ENCODE measurements at regions not wholly inside any gene's neighbourhood (a gene's known extent, or its start where the extent isn't known, plus 50 kb on each side); places are given as distances from the start of the nearest gene placed in this dataset.
A peak's percentile ranks its signal among the peaks of the same experiment; 100 is the strongest.
"Not testable (repeated sequence)": the region's sequence is repeated elsewhere in the genome, so short reads cannot be mapped to it uniquely, and the experiment has no call there.

DNA sequence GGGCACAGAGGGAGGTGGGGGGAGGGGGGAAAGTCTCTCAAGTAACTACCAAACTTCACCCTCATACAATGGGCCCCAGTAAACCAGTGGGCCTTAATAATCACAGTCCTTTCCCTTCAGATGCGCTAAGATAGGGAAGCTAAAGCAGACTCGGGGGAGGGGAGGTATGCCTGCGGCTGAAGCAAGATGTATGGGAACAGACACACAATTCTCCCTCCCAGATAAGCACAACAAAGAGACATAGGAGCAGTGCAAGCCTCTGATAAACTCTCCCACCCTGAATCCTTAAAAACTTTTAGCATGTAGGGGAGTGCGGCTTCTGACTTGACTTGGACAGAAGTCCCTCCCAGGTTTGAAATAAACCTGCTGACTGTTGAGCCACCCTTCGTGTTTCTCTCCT lies 54.7 kb downstream of the PROP1 start:
- DNase-seq, result not testable (repeated sequence)

- DNase-seq, result peak; percentile 19
Observed at GRCh38 chr5:177939246-177940171, 56.5 kb downstream of the PROP1 start.

GRCh38 chr5:177938767-177939166 lies 57.3 kb downstream of the PROP1 start:
- not testable (repeated sequence) for DNase-seq

DNA sequence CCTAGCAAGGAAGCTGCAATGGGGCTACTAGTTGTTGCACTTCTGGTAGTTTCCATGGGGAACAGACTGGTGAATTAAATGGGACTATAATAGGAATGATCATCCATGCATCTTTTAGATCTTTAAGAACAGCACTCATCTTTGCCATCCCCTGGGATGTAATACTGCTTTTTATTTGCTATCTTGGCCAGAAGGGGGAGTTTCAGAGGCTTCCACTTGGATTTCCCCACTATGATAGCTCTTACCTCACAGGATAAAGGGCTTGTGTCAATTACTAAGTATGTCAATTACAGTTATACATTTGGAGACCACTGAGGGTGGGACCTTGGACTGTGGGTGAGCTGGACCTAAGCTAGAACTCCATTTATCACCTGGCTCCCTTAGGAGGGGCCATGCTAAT lies 61.8 kb downstream of the PROP1 start:
- DNase-seq, result not testable (repeated sequence)

DNA sequence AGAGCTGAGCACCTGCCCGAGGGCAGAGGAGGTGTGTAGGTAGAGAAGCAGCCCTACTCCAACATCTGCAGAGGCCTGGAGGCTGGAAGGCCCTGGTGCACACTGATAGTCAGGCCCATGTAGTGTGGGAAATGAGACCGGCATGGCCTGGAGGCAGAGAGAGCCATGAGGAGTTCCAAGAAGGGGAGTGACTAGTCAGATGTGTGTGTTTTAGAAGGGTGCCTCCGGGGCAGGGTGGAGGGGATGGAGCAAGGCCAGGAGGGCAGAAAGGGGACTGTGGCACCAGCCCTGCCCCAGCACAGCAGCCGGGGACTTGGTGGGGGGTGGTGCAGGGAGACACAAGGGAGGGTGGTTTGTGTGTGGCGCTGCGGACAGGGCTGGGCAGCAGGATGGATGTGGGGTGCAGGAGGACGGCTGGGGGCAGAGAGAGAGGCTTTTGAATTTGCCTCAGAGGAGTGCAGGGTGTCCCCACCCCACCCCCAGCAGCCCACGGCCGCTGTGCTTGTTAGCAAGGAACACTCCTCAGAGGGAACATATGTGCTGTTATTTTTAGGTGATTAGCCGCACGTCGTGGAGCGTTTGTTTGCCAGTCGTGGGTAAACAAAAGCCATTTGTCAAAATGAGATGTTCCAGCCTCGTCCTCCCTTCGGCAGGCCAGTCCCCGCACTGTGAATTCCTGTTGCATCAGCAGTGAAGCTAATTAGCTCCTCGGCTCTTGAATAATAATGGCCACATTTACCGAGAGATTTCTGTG lies 65.6 kb downstream of the PROP1 start:
- DNase-seq, result not testable (repeated sequence)

- DNase-seq, result not testable (repeated sequence)
Observed at GRCh38 chr5:177929618-177930017, 66.4 kb downstream of the PROP1 start.

DNA sequence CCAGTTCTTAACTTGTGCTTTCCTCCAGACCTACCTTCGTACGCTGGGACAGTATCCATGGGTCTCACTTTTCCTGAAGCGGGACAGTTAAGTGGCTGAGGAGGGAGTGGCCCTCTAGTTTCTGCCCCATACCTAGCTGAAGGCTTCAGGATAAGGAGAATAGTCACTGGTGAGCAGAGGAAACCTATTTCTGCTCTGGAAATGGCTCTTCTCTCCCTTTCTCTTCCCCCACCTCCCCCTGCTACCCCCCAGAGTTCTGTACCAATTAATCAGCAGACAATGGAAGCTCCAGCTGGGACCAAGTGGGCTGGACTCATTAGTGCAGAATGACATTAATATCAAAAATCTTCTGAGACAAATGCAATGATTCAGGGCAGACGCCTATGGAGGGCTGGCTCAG lies 68.5 kb downstream of the PROP1 start:
- DNase-seq, result not testable (repeated sequence)

DNA sequence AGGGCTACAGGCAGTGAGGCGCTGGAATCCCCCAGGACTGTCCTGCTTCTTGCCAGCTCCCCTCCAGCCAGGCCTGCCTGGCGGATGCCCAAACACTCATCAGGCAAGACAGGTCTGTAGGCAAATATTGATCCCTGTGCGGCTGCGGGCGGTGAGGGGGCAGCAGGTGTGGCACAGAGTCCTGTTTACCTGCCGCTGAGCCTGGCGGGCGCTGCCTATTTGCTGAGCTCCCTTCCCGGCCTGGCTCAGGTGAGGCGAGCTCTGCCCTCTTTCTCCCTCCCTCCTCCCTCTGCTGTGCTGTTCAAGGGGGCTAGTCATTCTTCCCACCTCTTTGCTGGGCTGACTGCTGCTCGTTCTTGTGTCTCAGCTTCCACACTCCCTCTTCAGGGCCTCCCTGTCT lies 71.5 kb downstream of the PROP1 start:
- not testable (repeated sequence) for DNase-seq

DNA sequence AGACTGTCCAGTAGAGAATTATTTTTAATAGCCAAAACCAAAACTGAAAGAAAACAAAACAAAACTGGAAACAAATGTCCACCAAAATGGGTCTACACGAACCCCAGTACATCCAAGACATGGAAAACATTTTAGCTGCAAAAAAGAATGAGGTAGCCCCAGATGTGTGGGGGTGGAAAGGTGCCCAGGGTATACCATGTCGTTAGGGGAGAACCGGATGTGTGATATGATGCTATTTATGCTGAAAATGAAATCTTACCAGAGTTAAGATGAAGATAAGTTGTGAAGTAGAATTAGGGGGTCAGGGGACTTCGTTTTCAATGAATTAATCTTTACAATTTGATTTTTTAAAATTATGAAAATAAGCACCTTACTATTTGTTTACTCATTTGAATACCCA lies 72.2 kb downstream of the PROP1 start:
- not testable (repeated sequence) for DNase-seq

- DNase-seq, result not testable (repeated sequence)
Observed at GRCh38 chr5:177923189-177923588, 72.9 kb downstream of the PROP1 start.

GRCh38 chr5:177909261-177909660 lies 86.8 kb downstream of the PROP1 start:
- not testable (repeated sequence) for DNase-seq

DNA sequence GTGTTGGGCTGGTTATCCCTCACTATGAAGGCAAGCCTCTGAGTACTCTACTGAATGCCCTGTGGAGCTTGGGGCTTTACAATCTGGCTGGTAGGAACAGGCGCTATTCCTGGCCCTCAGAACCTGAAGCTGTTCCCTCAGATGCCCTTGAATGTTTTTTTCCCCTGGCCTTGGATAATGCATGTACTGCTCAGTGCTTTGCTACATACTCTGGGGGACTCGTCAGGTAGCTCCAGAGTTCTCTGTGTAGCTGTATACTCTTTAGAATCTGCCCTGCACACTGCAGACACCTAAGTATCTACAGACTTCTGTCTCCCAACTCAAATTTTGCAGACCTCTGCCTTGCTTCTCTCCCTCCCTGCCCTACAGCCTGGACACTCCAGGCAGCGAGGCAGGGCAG lies 93.2 kb downstream of the PROP1 start:
- not testable (repeated sequence) for DNase-seq

DNA sequence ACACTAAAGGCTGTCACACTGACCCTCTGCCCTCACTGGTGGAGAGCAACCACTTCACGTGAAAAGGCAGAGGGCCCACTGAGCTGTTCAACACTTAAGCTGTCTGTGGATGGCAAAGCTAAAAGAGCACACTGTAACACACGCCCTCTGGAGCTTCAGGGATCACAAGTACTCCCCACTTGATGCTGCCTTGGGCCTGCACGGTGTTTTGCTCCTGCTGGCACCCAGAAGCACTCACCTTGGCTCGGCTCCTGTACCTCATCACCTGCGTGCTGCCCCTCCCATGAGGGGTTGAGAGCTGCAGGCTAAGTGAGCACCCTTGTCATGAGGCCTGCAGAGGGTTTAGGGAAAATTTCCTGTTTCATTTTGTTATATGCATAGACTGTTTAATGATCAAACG lies 96.0 kb downstream of the PROP1 start:
- DNase-seq, result not testable (repeated sequence)

- not testable (repeated sequence) for DNase-seq
Observed at GRCh38 chr5:177894681-177895453, 101.2 kb downstream of the PROP1 start.

- not testable (repeated sequence) for DNase-seq
Observed at GRCh38 chr5:177892357-177892665, 103.7 kb downstream of the PROP1 start.

DNA sequence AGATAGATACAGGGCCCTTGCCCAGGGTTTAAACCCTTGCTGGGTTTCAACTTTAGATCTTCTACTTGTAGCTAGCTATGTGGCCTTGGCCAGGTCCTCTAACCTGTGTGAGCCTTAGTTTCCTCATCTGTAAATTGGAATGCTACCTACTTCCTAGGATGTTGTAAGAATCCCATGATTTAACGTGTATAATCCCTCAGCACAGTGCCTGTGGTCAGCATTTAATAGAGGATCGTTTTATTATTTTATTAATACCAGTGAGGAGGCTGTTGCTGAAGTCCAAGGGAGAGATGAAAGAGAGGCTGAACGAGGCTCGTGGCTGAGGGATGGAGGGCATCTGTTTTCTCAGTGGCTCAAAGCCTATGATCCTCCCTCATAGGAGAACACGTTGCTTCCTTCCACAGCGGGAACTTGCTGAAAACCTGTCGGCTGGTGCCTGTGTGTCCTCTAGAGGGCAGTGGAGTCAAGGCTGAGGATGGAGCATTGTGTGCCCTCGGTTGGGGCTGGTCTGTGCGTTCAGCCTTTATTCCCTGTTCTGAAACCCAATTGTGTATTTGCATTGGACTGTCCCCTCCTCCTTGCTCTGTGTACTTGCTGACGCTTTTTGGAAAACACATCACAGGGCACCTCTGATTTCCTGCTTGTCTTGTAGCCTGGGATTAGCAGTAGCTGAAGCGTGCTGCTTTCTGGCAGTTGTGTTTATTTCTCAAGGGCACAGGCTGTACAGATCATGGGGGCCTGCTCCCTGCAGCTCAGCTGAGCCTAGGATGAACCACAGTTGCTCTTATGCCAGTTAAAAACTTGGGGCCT lies 104.3 kb downstream of the PROP1 start:
- peak; percentile 24 for DNase-seq

GRCh38 chr5:177883295-177883694 lies 100.6 kb upstream of the FAM153A start:
- DNase-seq, result not testable (repeated sequence)

GRCh38 chr5:177875900-177876238 lies 93.2 kb upstream of the FAM153A start:
- not testable (repeated sequence) for DNase-seq

GRCh38 chr5:177875013-177875899 lies 92.6 kb upstream of the FAM153A start:
- not testable (repeated sequence) for DNase-seq

DNA sequence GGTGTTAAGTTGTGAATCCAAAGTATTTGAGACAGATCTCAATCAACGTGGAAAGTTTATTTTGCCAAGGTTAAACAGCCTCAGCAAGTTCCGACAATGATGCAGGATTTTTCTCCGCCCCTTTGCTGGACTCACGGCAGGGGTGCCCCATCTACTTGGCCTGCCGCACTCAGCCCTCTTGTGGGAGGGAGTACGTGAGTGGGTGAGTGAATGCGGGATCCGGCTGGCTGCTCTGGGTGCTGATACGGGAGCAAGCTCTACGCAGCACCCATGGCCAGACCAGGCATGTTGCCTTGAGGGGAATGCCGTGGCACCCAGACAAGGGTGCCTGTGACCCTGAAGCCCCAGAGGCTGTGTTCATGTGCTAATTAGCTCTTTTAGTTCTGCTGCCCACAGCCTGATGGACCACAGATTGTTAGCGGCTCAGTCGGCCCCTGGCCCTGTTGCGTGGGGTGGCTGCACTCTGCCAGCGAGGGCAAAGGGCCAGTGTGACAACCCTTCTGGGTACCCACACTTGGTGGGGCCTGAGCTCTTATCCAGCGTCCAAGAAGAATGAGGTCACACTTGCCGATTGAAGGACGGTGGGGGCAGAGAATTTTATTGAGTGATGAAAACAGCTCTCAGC lies 81.2 kb upstream of the FAM153A start:
- not testable (repeated sequence) for DNase-seq
